Neutrophil (primary cell): ENCODE measurements at regions not wholly inside any gene's neighbourhood (a gene's known extent, or its start where the extent isn't known, plus 50 kb on each side); places are given as distances from the start of the nearest gene placed in this dataset.
"Not testable (repeated sequence)": the region's sequence is repeated elsewhere in the genome, so short reads cannot be mapped to it uniquely, and the experiment has no call there.

Experiments used
- H3K27ac ChIP-seq: fragments of 200-600 bp; sonication (generic); 2 replicates; pipeline ENCODE4 v1.5.1; 2016; ENCODE audit warnings: mild to moderate bottlenecking, moderate library complexity
- H3K27me3 ChIP-seq: fragments of 200-600 bp; sonication (generic); 2 replicates; pipeline ENCODE4 v1.6.0; 2016; ENCODE audit warnings: mild to moderate bottlenecking
- H3K36me3 ChIP-seq: fragments of 200-600 bp; sonication (generic); 2 replicates; pipeline ENCODE4 v1.5.1; 2017
- H3K4me1 ChIP-seq, 2 experiments: fragments of 200-600 bp in 1 of 2; sonication (generic) in 1 of 2; 1 replicate in 1 of 2; 2 replicates in 1 of 2; pipeline versions ENCODE4 v1.5.1 to v1.6.1; 2013 to 2016; ENCODE audit warnings: low read depth in 1 of 2, low read length in 1 of 2, mild to moderate bottlenecking in 1 of 2, moderate library complexity in 1 of 2; ENCODE audit not compliant: control insufficient read depth in 1 of 2, insufficient read depth in 1 of 2
- H3K4me3 ChIP-seq, 2 experiments: fragments of 200-600 bp in 1 of 2; sonication (generic) in 1 of 2; 1 replicate in 1 of 2; 2 replicates in 1 of 2; pipeline ENCODE4 v1.5.1; 2013 to 2016; ENCODE audit warnings: low read depth in 1 of 2, low read length in 1 of 2, mild to moderate bottlenecking in 1 of 2, moderate library complexity in 1 of 2
- H3K9me3 ChIP-seq: fragments of 200-600 bp; sonication (generic); 2 replicates; pipeline ENCODE4 v1.5.1; 2016
- CTCF ChIP-seq: fragments of 200-600 bp; sonication (generic); IDR thresholded peaks from 2 replicates; pipeline ENCODE4 v1.5.1; 2016; ENCODE audit warnings: antibody characterized with exemption

GRCh38 chr4:103948244-103949018 lies 228.6 kb upstream of the TACR3 start:
- H3K27me3 ChIP-seq, result no peaks in the 10 kb centered on the region
- TF ChIP-seq CTCF, result no peak
- no peaks in the 10 kb centered on the region for H3K4me1 ChIP-seq
- no peaks in the 10 kb centered on the region for H3K9me3 ChIP-seq
- no peak overlapping the region for H3K4me3 ChIP-seq
- no peaks in the 10 kb centered on the region for H3K36me3 ChIP-seq
- H3K27ac ChIP-seq, result no peak overlapping the region

- Histone ChIP-seq H3K4me3 (no peak overlapping the region), H3K27me3 (no peaks in the 10 kb centered on the region), H3K36me3 (no peaks in the 10 kb centered on the region), H3K4me1 (no peaks in the 10 kb centered on the region), H3K27ac (no peak overlapping the region), H3K9me3 (no peaks in the 10 kb centered on the region)
- TF ChIP-seq CTCF, result no peak
Observed at GRCh38 chr4:103947617-103948016, 227.8 kb upstream of the TACR3 start.

GRCh38 chr4:103946621-103947268 lies 227.0 kb upstream of the TACR3 start:
- not testable (repeated sequence) for H3K4me3 ChIP-seq, H3K36me3 ChIP-seq

GRCh38 chr4:103938488-103938887 lies 218.7 kb upstream of the TACR3 start:
- Histone ChIP-seq H3K36me3 (no peaks in the 10 kb centered on the region), H3K4me1 (no peaks in the 10 kb centered on the region), H3K27me3 (no peaks in the 10 kb centered on the region), H3K27ac (no peak overlapping the region), H3K4me3 (no peak overlapping the region), H3K9me3 (no peaks in the 10 kb centered on the region)
- no peak for TF ChIP-seq CTCF

More at GRCh38 chr4:103946621-103947268, 227.0 kb upstream of the TACR3 start:
- not testable (repeated sequence) for H3K4me1 ChIP-seq, H3K27ac ChIP-seq, H3K27me3 ChIP-seq, H3K9me3 ChIP-seq

- Histone ChIP-seq H3K27ac (no peak overlapping the region), H3K4me1 (no peaks in the 10 kb centered on the region), H3K27me3 (no peaks in the 10 kb centered on the region), H3K9me3 (no peaks in the 10 kb centered on the region), H3K4me3 (no peak overlapping the region), H3K36me3 (no peaks in the 10 kb centered on the region)
- TF ChIP-seq CTCF, result no peak
Observed at GRCh38 chr4:103936653-103937145, 216.9 kb upstream of the TACR3 start.

- H3K4me3 ChIP-seq, result no peak overlapping the region
- H3K36me3 ChIP-seq, result no peaks in the 10 kb centered on the region
- H3K27ac ChIP-seq, result no peak overlapping the region
- H3K27me3 ChIP-seq, result no peaks in the 10 kb centered on the region
- no peaks in the 10 kb centered on the region for H3K9me3 ChIP-seq
- no peaks in the 10 kb centered on the region for H3K4me1 ChIP-seq
- TF ChIP-seq CTCF, result peak; percentile 59
Observed at GRCh38 chr4:103934178-103934789, 214.5 kb upstream of the TACR3 start.
